ENCODE measurements at regions not wholly inside any gene's neighbourhood (a gene's known extent, or its start where the extent isn't known, plus 50 kb on each side); places are given as distances from the start of the nearest gene placed in this dataset.

DNA sequence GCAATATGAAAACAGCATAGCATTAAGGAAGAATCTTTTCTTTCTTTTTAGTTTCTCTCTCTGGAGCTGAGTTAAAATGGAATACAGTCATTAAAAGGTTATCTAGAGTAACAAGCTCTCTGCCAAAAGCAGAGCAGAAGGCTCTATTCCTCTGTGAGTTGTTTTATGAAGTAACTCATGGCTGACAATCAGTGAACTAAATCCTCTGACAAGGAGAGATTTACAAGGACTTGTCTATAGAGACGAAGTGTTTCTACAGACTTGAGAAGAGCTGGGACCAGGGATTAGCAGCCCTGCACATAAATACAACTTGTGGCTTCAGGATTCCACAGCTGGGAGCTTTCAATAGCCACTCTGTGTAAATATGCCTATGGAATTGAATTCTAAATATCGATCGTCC, 192.5 kb upstream of the RAG2 start:
- Histone ChIP-seq H3K36me3 (no peaks in the 10 kb centered on the region), H3K9me3 (peaks cover 0 to 5% (median 0%) of the 10 kb centered on the region in 4 donors), H3K4me3 (no peak overlapping the region), H3K4me1 (peaks cover 0 to 12% (median 9%) of the 10 kb centered on the region in 4 donors), H3K27ac (no peak overlapping the region), H3K27me3 (no peaks in the 10 kb centered on the region)
- intact Hi-C loops (cut with DNase I; ENCODE audit: low total_unique reads): no loop called here
- WGBS, 5 donors: 38 to 62% (median 60%) methylated on average over 3 of the region's 3 CpGs
- TF ChIP-seq EP300 (IDR thresholded peaks at IDR 0.05): no peak
- TF ChIP-seq, protein P1, sequence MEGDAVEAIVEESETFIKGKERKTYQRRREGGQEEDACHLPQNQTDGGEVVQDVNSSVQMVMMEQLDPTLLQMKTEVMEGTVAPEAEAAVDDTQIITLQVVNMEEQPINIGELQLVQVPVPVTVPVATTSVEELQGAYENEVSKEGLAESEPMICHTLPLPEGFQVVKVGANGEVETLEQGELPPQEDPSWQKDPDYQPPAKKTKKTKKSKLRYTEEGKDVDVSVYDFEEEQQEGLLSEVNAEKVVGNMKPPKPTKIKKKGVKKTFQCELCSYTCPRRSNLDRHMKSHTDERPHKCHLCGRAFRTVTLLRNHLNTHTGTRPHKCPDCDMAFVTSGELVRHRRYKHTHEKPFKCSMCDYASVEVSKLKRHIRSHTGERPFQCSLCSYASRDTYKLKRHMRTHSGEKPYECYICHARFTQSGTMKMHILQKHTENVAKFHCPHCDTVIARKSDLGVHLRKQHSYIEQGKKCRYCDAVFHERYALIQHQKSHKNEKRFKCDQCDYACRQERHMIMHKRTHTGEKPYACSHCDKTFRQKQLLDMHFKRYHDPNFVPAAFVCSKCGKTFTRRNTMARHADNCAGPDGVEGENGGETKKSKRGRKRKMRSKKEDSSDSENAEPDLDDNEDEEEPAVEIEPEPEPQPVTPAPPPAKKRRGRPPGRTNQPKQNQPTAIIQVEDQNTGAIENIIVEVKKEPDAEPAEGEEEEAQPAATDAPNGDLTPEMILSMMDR (IDR thresholded peaks at IDR 0.05): no peak
- DNase-seq: peak in 1 of 2 donors; percentile 32

GRCh38 chr11:36783808-36784207, 185.8 kb upstream of the RAG2 start:
- no peak for TF ChIP-seq POLR2A (IDR thresholded peaks at IDR 0.05)
- TF ChIP-seq, protein P1 (IDR thresholded peaks at IDR 0.05): no peak
- no peak for TF ChIP-seq POLR2AphosphoS5 (IDR thresholded peaks at IDR 0.05)
- no peak for TF ChIP-seq EP300 (IDR thresholded peaks at IDR 0.05)
- H3K9me3 ChIP-seq: peaks cover 0 to 5% (median 0%) of the 10 kb centered on the region in 4 donors
- H3K4me1 ChIP-seq: no peaks in the 10 kb centered on the region
- WGBS, 5 donors: 18 to 59% (median 42%) methylated on average over 1 of the region's 1 CpG
- H3K27me3 ChIP-seq: no peaks in the 10 kb centered on the region
- no peak overlapping the region for H3K27ac ChIP-seq
- H3K4me3 ChIP-seq: no peak overlapping the region
- intact Hi-C loops (cut with DNase I; ENCODE audit: low total_unique reads): no loop called here
- H3K36me3 ChIP-seq: no peaks in the 10 kb centered on the region
- no peak for DNase-seq

GRCh38 chr11:36779791-36780190, 181.8 kb upstream of the RAG2 start:
- Histone ChIP-seq H3K4me1 (no peaks in the 10 kb centered on the region), H3K9me3 (no peaks in the 10 kb centered on the region), H3K27ac (no peak overlapping the region), H3K4me3 (no peak overlapping the region), H3K36me3 (no peaks in the 10 kb centered on the region), H3K27me3 (no peaks in the 10 kb centered on the region)
- no peak for TF ChIP-seq EP300 (IDR thresholded peaks at IDR 0.05)
- DNase-seq: no peak
- intact Hi-C loops (cut with DNase I; ENCODE audit: low total_unique reads): no loop called here
- 76 to 89% (median 86%) methylated on average over 3 of the region's 3 CpGs for WGBS, 5 donors

GRCh38 chr11:36777311-36777710, 179.3 kb upstream of the RAG2 start:
- Histone ChIP-seq H3K4me3 (no peak overlapping the region), H3K27me3 (no peaks in the 10 kb centered on the region), H3K27ac (no peak overlapping the region), H3K4me1 (no peaks in the 10 kb centered on the region), H3K9me3 (no peaks in the 10 kb centered on the region), H3K36me3 (no peaks in the 10 kb centered on the region)
- TF ChIP-seq POLR2A (IDR thresholded peaks at IDR 0.05) (no peak), POLR2AphosphoS5 (IDR thresholded peaks at IDR 0.05) (no peak), EP300 (IDR thresholded peaks at IDR 0.05) (no peak)
- TF ChIP-seq, protein P1 (IDR thresholded peaks at IDR 0.05): no peak
- DNase-seq: peak in 1 of 2 donors; percentile 16
- intact Hi-C loops (cut with DNase I; ENCODE audit: low total_unique reads): no loop called here
- WGBS, 5 donors: 62 to 79% (median 71%) methylated on average over 2 of the region's 2 CpGs

- Histone ChIP-seq H3K36me3 (no peaks in the 10 kb centered on the region), H3K4me1 (no peaks in the 10 kb centered on the region), H3K27ac (no peak overlapping the region), H3K9me3 (no peaks in the 10 kb centered on the region), H3K27me3 (no peaks in the 10 kb centered on the region), H3K4me3 (no peak overlapping the region)
- TF ChIP-seq, protein P1 (IDR thresholded peaks at IDR 0.05): no peak
- no peak for TF ChIP-seq POLR2AphosphoS5 (IDR thresholded peaks at IDR 0.05)
- TF ChIP-seq EP300 (IDR thresholded peaks at IDR 0.05): no peak
- no peak for TF ChIP-seq POLR2A (IDR thresholded peaks at IDR 0.05)
- no peak for DNase-seq
- intact Hi-C loops (cut with DNase I; ENCODE audit: low total_unique reads): no loop called here
- WGBS, 5 donors: 70 to 87% (median 79%) methylated on average over 2 of the region's 2 CpGs
These were observed 177.7 kb upstream of the RAG2 start for GRCh38 chr11:36775756-36776155.

All from stomach (tissue), 8 donors.